GM18951 (cell line): ENCODE measurements at regions not wholly inside any gene's neighbourhood (a gene's known extent, or its start where the extent isn't known, plus 50 kb on each side); places are given as distances from the start of the nearest gene placed in this dataset.

Source experiments
- POLR2A ChIP-seq: IDR thresholded peaks from 4 replicates; pipeline ENCODE4 v1.6.1; 2011; ENCODE audit warnings: mild to moderate bottlenecking; ENCODE audit not compliant: insufficient read length, insufficient read depth; ENCODE audit errors: extremely low read depth
- in situ Hi-C: fragments of 300-500 bp; cut with MboI; formaldehyde crosslinking; loops from one replicate; pipeline ENCODE4 v1.12.0; 2022; ENCODE audit warnings: low sequenced_read_pairs, mixed read lengths, inconsistent platforms; ENCODE audit not compliant: unreplicated experiment

DNA sequence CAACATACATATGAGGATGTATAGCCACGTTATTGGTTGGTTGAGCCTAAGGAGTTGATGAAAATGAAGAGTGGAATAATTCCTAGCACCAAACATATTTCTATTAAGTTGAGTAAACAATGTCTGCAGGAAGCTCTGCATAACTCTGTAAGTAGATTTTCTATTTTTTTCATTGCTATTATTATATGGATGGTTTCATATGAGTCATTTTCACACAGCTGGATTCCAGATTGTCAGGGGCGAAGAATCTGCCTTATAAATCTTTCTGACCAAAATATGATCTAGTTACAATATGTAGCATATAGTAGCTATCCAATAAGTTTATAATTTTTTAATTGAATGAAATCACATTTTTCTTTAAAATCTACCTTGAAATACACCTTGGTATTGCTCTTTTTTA is 468.0 kb upstream of the PKDCC start:
- in situ Hi-C loops = no loop called here
- TF ChIP-seq POLR2A = no peak

DNA sequence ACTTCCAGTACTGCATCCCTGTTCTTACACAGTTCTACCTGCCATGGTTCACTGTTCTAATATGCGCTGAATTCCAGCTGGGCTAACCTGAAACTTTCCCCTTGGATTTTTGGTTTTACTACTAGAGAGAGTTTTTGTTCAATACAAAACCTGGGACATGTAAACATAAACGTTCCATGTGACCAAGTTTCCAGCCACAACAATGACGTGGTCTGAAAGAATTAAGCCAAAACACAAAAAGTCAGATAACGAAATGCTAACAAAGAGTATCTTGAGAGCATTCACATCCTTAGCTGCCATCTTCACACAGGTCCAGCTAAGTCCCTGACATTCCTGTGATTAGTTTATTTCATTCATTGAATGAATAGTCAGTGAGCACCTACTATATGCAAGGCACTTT is 467.0 kb upstream of the PKDCC start:
- in situ Hi-C loops = no loop called here
- TF ChIP-seq POLR2A = no peak

DNA sequence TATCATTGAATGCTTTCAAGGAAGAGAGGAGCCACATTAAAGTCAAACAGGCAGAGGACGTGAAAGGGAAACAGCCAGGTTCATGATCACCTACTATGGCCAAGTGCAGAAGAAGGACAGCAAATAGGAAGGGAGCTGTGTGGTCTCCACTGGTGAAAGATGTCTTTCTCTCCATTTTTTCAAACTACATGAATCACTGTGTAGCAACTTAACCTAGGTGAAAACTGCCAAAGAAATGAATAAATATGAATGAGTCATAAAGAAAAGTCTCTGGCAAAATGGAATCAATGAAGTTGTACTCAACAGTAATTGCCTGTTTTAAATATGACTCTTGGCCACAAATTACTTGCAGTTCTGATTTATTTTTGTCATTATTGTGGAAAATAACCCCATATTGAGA is 452.6 kb upstream of the PKDCC start:
- no peak for TF ChIP-seq POLR2A
- in situ Hi-C loops = no loop called here

DNA sequence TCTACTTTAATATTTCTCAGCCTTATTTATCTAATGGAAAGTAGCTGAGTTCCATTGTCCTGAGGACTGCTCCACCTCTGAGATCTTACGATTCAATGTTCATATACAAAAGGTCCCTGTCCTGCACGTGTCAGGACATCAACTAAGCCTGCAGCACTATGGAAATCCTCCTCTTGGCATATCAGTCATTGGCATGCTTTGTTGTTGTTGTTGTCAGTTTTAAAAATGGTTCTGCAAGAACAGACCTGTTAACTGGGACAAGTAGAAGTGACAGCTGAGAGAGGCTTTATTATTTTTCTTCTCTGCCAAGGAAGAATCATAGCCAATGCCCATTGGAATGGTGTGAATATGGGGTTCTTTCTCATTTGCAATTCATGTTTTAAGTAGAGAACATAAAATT is 450.1 kb upstream of the PKDCC start:
- no peak for TF ChIP-seq POLR2A
- in situ Hi-C loops = no loop called here

DNA sequence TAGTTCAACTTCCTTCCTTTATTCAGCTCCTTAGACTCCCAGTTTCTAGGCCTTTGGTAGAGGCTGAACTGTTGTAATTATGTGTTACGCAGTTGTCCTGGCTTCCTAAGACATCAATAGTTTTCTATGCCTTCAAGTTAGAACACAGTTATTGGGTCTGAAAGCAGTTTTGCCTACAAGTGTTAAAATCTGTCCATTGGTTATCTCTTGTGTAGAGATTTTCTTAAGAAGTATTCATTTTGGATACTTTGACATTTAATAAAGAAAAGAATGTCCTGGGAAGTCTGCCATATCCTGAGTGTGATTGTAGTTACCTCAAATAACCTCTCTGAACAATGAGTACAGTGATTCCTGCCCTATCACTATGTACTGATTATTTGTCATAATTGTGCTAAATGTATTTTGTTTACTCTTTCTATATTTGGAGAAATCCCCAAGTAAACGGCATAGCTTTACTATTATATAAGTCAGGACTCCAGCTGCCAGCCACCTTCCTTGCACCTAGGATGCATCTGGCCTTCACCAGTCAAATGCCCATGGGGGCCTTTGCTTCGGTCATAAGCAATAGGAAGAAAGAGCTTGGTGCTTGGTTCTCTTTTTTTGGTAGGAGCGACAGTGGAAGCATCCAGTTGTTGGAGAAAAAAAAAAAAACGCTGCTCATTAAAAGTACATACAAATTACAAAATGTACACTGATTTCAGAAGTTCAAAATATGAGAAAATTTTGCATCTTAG is 449.5 kb upstream of the PKDCC start:
- no peak for TF ChIP-seq POLR2A

DNA sequence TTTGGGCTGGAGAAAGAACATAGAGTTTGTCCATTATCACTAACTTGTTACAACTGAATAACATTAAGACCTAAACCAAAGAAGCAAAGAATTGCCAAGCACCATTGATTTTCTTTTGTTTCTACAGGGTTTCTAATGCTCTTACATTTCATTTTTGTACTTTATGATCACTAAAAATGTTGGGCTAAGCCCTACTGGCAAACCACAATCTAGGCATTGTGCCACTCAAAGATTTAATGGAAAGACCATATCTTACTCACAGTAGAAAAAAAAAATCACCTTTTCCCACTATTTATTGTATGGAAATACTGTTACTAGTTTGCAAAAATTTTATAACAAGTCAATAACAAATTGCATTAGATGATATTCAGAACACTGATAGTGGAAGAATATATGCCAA is 447.4 kb upstream of the PKDCC start:
- in situ Hi-C loops = no loop called here
- TF ChIP-seq POLR2A = no peak

More for the DNA sequence above, 449.5 kb upstream of the PKDCC start:
- in situ Hi-C loops = no loop called here

DNA sequence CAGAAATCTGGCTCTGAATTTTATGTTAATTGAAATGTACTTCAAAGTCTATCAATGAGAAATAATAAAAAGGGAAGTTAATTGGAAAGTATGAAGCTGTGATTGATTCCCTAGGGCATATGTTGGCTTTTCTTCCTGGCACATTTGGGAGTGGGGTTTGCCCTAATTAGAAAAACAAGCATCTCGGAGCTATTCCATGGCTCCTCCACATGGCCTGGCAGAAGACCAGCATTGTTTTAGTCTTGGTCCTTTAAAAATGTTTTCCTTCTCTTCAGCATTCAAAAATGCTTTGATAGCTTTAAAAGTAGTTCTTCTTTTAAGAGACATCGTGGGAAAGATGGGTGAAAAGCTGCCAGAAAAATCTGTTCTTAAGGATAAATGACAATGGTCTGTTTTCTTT is 445.5 kb upstream of the PKDCC start:
- TF ChIP-seq POLR2A = no peak
- in situ Hi-C loops = no loop called here

DNA sequence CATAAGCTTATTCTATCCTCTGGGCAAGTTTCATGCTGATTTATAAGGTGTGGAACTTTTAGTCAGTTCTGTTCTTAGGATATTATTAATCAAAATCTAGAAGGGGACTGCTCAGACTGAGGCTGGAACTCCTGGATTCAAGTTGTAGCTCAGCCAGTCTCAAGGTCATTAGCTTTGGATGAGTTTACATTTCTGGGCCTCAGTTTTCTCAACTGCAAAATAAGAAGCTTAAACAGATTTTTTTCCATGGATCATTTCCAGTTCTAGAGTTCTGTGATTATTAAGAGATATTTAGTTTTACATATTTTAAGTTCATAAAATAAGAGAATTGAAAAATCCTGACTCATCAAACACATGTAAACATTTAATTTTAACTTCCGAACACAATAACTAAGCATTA is 442.5 kb upstream of the PKDCC start:
- TF ChIP-seq POLR2A = no peak
- in situ Hi-C loops = no loop called here

DNA sequence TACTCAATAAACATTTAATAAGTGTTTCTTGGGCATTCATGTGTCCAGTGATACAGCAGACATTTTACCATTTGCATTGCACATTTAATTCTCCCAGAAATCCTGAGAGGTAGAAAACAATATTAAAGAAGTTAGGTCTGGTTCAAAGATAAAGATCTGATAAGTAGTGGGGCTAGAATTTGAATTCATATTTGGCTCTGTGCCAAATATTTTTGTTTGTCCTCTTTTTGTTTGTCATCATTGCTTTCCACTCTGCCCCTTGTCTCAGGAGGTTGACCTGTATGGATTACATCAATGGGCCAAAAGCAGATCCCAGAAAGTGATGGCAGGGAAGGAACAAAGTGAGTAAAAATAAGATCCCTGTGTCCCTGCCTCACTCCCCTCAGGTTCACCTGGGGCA is 441.9 kb upstream of the PKDCC start:
- TF ChIP-seq POLR2A = no peak
- in situ Hi-C loops = no loop called here

DNA sequence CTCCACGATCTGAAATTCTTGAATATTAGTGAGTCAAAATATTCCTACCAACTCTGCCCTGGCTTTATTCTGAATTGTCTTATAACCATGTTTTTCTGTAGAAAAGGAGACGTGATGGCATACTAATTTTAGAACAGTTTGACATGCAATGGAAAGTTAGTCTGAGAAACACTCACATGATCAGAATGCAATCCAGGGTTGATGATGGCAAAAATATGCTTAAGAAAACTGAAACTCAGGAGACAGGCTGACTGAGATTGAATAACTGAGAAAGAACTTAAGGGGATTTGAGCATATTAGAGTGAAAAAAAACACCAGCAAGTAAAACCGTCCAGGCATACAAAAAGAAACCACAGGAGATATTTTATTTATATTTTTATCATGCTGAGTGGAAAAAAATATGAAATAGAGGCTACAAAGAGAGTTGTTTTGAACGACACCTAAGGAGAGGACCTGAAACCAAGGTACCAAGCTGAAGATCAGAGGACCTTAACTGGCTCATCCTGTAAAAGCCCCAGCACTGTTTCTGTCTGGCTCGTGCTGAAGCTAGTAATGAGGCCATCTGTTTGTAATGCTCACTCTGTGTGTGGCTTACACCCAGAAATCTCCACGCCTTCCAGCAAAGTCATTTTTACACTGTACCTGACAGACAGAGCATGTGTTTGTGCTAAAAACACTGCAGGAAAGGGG is 437.2 kb upstream of the PKDCC start:
- in situ Hi-C loops = no loop called here
- TF ChIP-seq POLR2A = no peak

DNA sequence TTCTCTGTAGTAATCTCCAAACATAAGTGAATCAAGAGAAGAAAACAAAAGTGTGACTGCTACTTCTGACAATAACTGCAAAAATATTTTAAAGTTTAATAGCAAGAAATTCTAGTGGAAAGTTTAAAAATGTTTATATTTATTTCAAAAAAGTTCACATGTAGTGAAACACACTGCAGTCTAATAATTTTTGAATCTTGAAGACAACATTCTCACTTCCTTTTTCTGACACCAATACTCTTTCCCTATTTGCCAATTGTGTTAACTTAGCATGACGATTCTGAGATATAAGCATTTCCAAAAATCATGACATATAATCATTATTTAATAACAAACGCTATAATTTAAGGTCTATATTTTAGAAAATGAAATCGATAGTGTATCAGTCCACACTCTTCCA is 429.1 kb upstream of the PKDCC start:
- TF ChIP-seq POLR2A = no peak
- in situ Hi-C loops = no loop called here

DNA sequence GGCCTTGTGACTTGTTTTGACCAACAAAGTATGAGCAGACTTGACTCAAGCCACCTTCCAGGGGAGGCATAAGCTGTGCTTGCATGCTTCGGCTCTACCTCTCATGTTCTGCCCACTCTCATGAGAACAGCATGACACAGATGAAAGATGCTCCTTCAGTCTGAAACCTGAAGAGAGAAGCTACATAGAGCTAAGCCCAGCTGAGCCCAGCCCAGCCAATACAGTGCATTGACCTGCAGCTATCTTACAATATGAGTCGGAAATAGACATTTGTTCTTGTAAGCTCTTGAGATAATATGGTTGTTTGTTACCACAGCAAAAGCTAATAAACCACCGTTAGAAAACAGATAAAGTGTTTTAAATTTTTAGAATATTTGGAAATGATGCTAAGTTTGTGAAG is 426.7 kb upstream of the PKDCC start:
- TF ChIP-seq POLR2A = no peak
- in situ Hi-C loops = no loop called here

DNA sequence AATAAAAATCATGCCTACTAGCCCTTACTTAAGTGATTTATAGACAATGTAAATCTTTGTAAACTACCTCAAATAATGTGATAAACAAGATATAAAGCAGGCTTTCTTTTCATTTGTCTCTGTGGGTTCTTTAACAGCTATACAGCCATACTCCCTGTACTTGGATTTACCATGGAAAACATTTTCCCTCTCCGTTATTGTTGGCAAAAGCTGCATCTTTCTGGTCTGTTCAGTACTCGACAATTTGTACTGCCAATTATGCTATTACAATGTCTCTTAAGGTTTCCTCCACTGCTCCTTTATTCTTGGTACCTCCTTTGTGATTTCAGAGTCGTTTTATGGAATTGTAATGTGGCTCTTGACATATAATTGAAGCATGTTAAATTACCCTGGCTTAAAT is 426.3 kb upstream of the PKDCC start:
- in situ Hi-C loops = no loop called here
- TF ChIP-seq POLR2A = no peak

DNA sequence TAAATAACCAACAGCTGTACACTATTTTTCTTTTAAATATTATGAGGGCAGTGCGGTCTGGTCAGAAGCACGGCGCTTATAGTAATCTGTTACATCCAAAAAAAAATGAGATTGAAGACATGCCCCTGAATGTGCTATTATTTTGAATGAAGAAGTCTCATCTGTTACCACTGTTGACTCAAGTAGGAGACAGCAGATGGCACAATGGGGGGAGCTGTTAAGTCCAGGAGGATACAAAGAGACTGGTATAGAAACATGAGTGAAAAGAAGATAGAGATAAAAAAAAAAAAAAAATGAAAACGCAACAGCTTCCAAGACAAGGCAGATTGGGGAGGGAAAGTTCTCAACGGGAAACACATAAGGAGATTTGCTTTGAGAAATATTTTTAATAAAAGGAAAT is 425.5 kb upstream of the PKDCC start:
- TF ChIP-seq POLR2A = no peak

More for the DNA sequence above, 425.5 kb upstream of the PKDCC start:
- in situ Hi-C loops = no loop called here
